GM12891 (cell line): ENCODE measurements at regions not wholly inside any gene's neighbourhood (a gene's known extent, or its start where the extent isn't known, plus 50 kb on each side); places are given as distances from the start of the nearest gene placed in this dataset.

Source experiments
- DNase-seq: peaks from one replicate; pipeline ENCODE4 v3.0.0; 2011; ENCODE audit warnings: low spot score; ENCODE audit not compliant: insufficient read length
- FAIRE-seq: peaks from 2 replicates; lab custom pipeline; 2011; peaks lifted over from hg19 to GRCh38; lab: Jason Lieb, UNC
- PAX5 ChIP-seq: IDR thresholded peaks from 2 replicates; pipeline ENCODE4 v1.6.1; 2011; ENCODE audit warnings: low read length, moderate library complexity, mild to moderate bottlenecking; ENCODE audit not compliant: insufficient read depth, severe bottlenecking
- POLR2A ChIP-seq: IDR thresholded peaks from 2 replicates; pipeline ENCODE4 v1.6.1; 2011; ENCODE audit warnings: low read depth, low read length, control low read depth
- POLR2AphosphoS5 ChIP-seq: IDR thresholded peaks from 2 replicates; pipeline ENCODE4 v1.6.1; 2011; ENCODE audit warnings: low read depth, low read length, control low read depth
- POU2F2 ChIP-seq: IDR thresholded peaks from 2 replicates; pipeline ENCODE4 v1.6.1; 2011; ENCODE audit warnings: low read depth, mild to moderate bottlenecking, control low read depth, low read length, moderate library complexity
- SPI1 ChIP-seq: IDR thresholded peaks from 2 replicates; pipeline ENCODE4 v1.6.1; 2011; ENCODE audit warnings: low read depth, low read length, control low read depth
- TAF1 ChIP-seq: IDR thresholded peaks from 2 replicates; pipeline ENCODE4 v1.6.1; 2011; ENCODE audit warnings: low read depth, low read length, control low read depth

GRCh38 chr16:59392911-59393310 lies 658.8 kb upstream of the GOT2 start:
- DNase-seq (no peak), FAIRE-seq (no peak)
- TF ChIP-seq POU2F2 (no peak), POLR2A (no peak), PAX5 (no peak), TAF1 (no peak), SPI1 (no peak), POLR2AphosphoS5 (no peak)

- no peak for FAIRE-seq
- TF ChIP-seq TAF1 (no peak), POLR2AphosphoS5 (no peak), POU2F2 (no peak), SPI1 (no peak)
- no peak for DNase-seq
These were observed 657.7 kb upstream of the GOT2 start for GRCh38 chr16:59391617-59392364.

- DNase-seq (no peak), FAIRE-seq (no peak)
- TF ChIP-seq SPI1 (no peak), POLR2AphosphoS5 (no peak), PAX5 (no peak), POU2F2 (no peak), TAF1 (no peak), POLR2A (no peak)
These were observed 651.8 kb upstream of the GOT2 start for GRCh38 chr16:59385959-59386358.

- TF ChIP-seq POLR2A (no peak), SPI1 (no peak), TAF1 (no peak)
- DNase-seq, result no peak
- FAIRE-seq, result no peak
These were observed 651.4 kb upstream of the GOT2 start for GRCh38 chr16:59385491-59385890.

- no peak for DNase-seq
- FAIRE-seq, result no peak
- TF ChIP-seq POLR2A (no peak), SPI1 (no peak), POU2F2 (no peak), POLR2AphosphoS5 (no peak), PAX5 (no peak), TAF1 (no peak)
These were observed 639.5 kb upstream of the GOT2 start for GRCh38 chr16:59373632-59374031.

- DNase-seq (no peak), FAIRE-seq (no peak)
- TF ChIP-seq POU2F2, result no peak
- no peak for TF ChIP-seq TAF1
- TF ChIP-seq POLR2A, result no peak
- no peak for TF ChIP-seq SPI1
- no peak for TF ChIP-seq POLR2AphosphoS5
- TF ChIP-seq PAX5, result no peak
These were observed 636.6 kb upstream of the GOT2 start for GRCh38 chr16:59370717-59371116.

GRCh38 chr16:59369523-59369922 lies 635.4 kb upstream of the GOT2 start:
- FAIRE-seq (no peak), DNase-seq (no peak)
- TF ChIP-seq POLR2AphosphoS5 (no peak), TAF1 (no peak), SPI1 (no peak), PAX5 (no peak), POLR2A (no peak)

GRCh38 chr16:59368586-59368985 lies 634.5 kb upstream of the GOT2 start:
- no peak for DNase-seq
- TF ChIP-seq POLR2AphosphoS5 (no peak), PAX5 (no peak), SPI1 (no peak)
- no peak for FAIRE-seq

- FAIRE-seq, result no peak
- no peak for TF ChIP-seq POU2F2
- no peak for TF ChIP-seq PAX5
- TF ChIP-seq TAF1, result no peak
- TF ChIP-seq POLR2A, result no peak
- no peak for DNase-seq
These were observed 622.6 kb upstream of the GOT2 start for GRCh38 chr16:59356709-59357108.

GRCh38 chr16:59356144-59356543 lies 622.0 kb upstream of the GOT2 start:
- DNase-seq (no peak), FAIRE-seq (no peak)

GRCh38 chr16:59355704-59356103 lies 621.6 kb upstream of the GOT2 start:
- no peak for FAIRE-seq
- TF ChIP-seq TAF1 (no peak), PAX5 (no peak), SPI1 (no peak), POLR2AphosphoS5 (no peak), POU2F2 (no peak), POLR2A (no peak)

More at GRCh38 chr16:59356144-59356543, 622.0 kb upstream of the GOT2 start:
- TF ChIP-seq PAX5, result no peak
- no peak for TF ChIP-seq TAF1
- no peak for TF ChIP-seq POU2F2
- TF ChIP-seq SPI1, result no peak
- no peak for TF ChIP-seq POLR2AphosphoS5
- no peak for TF ChIP-seq POLR2A

More at GRCh38 chr16:59355704-59356103, 621.6 kb upstream of the GOT2 start:
- no peak for DNase-seq
